GM12878 (cell line): ENCODE measurements at regions not wholly inside any gene's neighbourhood (a gene's known extent, or its start where the extent isn't known, plus 50 kb on each side); places are given as distances from the start of the nearest gene placed in this dataset.
A peak's percentile ranks its signal among the peaks of the same experiment; 100 is the strongest.

Source experiments
- E4F1 ChIP-seq: fragments of 450-650 bp; IDR thresholded peaks from 2 replicates; pipeline ENCODE4 v1.6.1; 2018; ENCODE audit warnings: borderline replicate concordance, mild to moderate bottlenecking; ENCODE audit not compliant: partially characterized antibody
- GABPA ChIP-seq: IDR thresholded peaks from 2 replicates; pipeline ENCODE4 v1.6.1; 2014; ENCODE audit warnings: antibody characterized with exemption, low read depth, mild to moderate bottlenecking, inconsistent platforms
- IKZF2 ChIP-seq, 2 experiments: fragments of 450-650 bp; IDR thresholded peaks; 2 replicates each; pipeline ENCODE4 v1.6.1; 2017; ENCODE audit warnings: mild to moderate bottlenecking in 2 of 2, moderate library complexity in 2 of 2
- MEF2A ChIP-seq: IDR thresholded peaks from 2 replicates; pipeline ENCODE4 v1.6.1; 2011; ENCODE audit warnings: low read depth, mild to moderate bottlenecking, low read length, moderate library complexity; ENCODE audit not compliant: insufficient read depth
- MTA2 ChIP-seq: fragments of 450-650 bp; IDR thresholded peaks from 2 replicates; pipeline ENCODE4 v1.6.1; 2016; ENCODE audit warnings: low read depth, mild to moderate bottlenecking, moderate library complexity
- NFIC ChIP-seq: IDR thresholded peaks from 2 replicates; pipeline ENCODE4 v1.6.1; 2012; ENCODE audit warnings: low read depth, mild to moderate bottlenecking, inconsistent platforms, low read length, moderate library complexity
- NR2F1 ChIP-seq: fragments of 450-650 bp; conservative IDR thresholded peaks from 2 replicates; pipeline ENCODE4 v1.6.1; 2017; ENCODE audit warnings: mild to moderate bottlenecking
- RB1 ChIP-seq: fragments of 450-650 bp; formaldehyde crosslinking; IDR thresholded peaks from 2 replicates; pipeline ENCODE4 v1.6.1; 2017; ENCODE audit warnings: mild to moderate bottlenecking, borderline replicate concordance
- RELA ChIP-seq: fragments of 450-650 bp; IDR thresholded peaks from 2 replicates; pipeline ENCODE4 v1.8.0; 2014; ENCODE audit warnings: borderline replicate concordance; ENCODE audit not compliant: partially characterized antibody
- SMARCA5 ChIP-seq: fragments of 450-650 bp; IDR thresholded peaks from 2 replicates; pipeline ENCODE4 v1.6.1; 2017; ENCODE audit warnings: mild to moderate bottlenecking
- SREBF2 ChIP-seq: IDR thresholded peaks from 2 replicates; pipeline ENCODE4 v1.6.1; 2012; ENCODE audit warnings: mild to moderate bottlenecking, low read length
- TAF1 ChIP-seq: IDR thresholded peaks from 2 replicates; pipeline ENCODE4 v1.6.1; 2011; ENCODE audit warnings: mild to moderate bottlenecking, low read depth, low read length, borderline replicate concordance
- USF1 ChIP-seq: IDR thresholded peaks from 2 replicates; pipeline ENCODE4 v1.6.1; 2011; ENCODE audit warnings: borderline replicate concordance, low read depth, mild to moderate bottlenecking, moderate library complexity, mixed read lengths, low read length; ENCODE audit not compliant: insufficient read depth; ENCODE audit errors: extremely low read length
- YY1 ChIP-seq: IDR thresholded peaks from 2 replicates; pipeline ENCODE4 v1.6.1; 2011; ENCODE audit warnings: low read depth, mild to moderate bottlenecking, low read length
- ZNF274 ChIP-seq: IDR thresholded peaks from one replicate; pipeline ENCODE4 v1.8.0; 2011; ENCODE audit not compliant: insufficient read length, insufficient read depth
- ZNF384 ChIP-seq: IDR thresholded peaks from 2 replicates; pipeline ENCODE4 v1.6.1; 2012; ENCODE audit warnings: low read depth, mild to moderate bottlenecking, low read length, improper control_type of control experiment, borderline replicate concordance
- TF ChIP-seq, protein P1 (sequence below): fragments of 450-650 bp; IDR thresholded peaks from 2 replicates; pipeline ENCODE4 v1.6.1; 2018; ENCODE audit warnings: mild to moderate bottlenecking, low read depth, moderate library complexity; ENCODE audit not compliant: partially characterized antibody
- TF ChIP-seq, protein P2 (sequence below): IDR thresholded peaks from 2 replicates; pipeline ENCODE4 v1.6.1; 2011; ENCODE audit warnings: low read depth, mild to moderate bottlenecking, low read length, moderate library complexity, borderline replicate concordance; ENCODE audit errors: extremely low read depth
- TF ChIP-seq, protein P3 (sequence below): IDR thresholded peaks from 2 replicates; pipeline ENCODE4 v1.6.1; 2012; ENCODE audit warnings: low read depth, low read length, improper control_type of control experiment
- TF ChIP-seq, protein P4 (sequence below): fragments of 450-650 bp; IDR thresholded peaks from 2 replicates; pipeline ENCODE4 v1.6.1; 2017; ENCODE audit warnings: mild to moderate bottlenecking, moderate library complexity

DNA sequence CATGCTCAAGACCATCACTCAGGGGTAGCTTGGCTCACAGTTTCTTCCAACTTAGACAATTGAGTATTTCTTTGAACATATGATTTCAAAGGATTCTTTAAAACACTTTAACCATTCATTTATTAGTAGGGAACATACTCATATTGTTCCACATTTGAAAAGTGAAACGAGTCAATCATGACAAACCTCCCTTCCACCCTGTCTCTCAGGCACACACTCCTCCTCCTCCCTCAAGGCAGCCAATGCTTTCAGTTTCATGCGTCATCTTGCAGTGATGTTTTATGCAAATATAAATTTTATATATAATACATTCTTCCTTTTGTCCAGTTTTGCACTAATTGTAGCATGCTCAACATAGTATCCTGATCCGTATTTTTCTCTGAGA, 126.0 kb upstream of the BOD1 start (continued):
- TF ChIP-seq, protein P1, sequence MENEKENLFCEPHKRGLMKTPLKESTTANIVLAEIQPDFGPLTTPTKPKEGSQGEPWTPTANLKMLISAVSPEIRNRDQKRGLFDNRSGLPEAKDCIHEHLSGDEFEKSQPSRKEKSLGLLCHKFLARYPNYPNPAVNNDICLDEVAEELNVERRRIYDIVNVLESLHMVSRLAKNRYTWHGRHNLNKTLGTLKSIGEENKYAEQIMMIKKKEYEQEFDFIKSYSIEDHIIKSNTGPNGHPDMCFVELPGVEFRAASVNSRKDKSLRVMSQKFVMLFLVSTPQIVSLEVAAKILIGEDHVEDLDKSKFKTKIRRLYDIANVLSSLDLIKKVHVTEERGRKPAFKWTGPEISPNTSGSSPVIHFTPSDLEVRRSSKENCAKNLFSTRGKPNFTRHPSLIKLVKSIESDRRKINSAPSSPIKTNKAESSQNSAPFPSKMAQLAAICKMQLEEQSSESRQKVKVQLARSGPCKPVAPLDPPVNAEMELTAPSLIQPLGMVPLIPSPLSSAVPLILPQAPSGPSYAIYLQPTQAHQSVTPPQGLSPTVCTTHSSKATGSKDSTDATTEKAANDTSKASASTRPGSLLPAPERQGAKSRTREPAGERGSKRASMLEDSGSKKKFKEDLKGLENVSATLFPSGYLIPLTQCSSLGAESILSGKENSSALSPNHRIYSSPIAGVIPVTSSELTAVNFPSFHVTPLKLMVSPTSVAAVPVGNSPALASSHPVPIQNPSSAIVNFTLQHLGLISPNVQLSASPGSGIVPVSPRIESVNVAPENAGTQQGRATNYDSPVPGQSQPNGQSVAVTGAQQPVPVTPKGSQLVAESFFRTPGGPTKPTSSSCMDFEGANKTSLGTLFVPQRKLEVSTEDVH = no peak
- TF ChIP-seq NFIC (peak; percentile 48; the same call in 1 of the 2 replicates), MTA2 (no peak), YY1 (no peak), NR2F1 (no peak), ZNF384 (no peak), E4F1 (no peak), SMARCA5 (no peak), IKZF2 (IDR thresholded peaks at IDR 0.05) (no peak; a peak in 1 of 4 replicates), SREBF2 (no peak), RELA (no peak), ZNF274 (no peak), TAF1 (no peak), RB1 (no peak), USF1 (no peak), GABPA (no peak), MEF2A (0 out of 2 replicates have a peak, but pooled peaks have one; percentile 30)
- TF ChIP-seq, protein P2, sequence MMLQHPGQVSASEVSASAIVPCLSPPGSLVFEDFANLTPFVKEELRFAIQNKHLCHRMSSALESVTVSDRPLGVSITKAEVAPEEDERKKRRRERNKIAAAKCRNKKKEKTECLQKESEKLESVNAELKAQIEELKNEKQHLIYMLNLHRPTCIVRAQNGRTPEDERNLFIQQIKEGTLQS = no peak
- TF ChIP-seq, protein P3, sequence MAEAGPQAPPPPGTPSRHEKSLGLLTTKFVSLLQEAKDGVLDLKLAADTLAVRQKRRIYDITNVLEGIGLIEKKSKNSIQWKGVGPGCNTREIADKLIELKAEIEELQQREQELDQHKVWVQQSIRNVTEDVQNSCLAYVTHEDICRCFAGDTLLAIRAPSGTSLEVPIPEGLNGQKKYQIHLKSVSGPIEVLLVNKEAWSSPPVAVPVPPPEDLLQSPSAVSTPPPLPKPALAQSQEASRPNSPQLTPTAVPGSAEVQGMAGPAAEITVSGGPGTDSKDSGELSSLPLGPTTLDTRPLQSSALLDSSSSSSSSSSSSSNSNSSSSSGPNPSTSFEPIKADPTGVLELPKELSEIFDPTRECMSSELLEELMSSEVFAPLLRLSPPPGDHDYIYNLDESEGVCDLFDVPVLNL = no peak
- TF ChIP-seq, protein P4, sequence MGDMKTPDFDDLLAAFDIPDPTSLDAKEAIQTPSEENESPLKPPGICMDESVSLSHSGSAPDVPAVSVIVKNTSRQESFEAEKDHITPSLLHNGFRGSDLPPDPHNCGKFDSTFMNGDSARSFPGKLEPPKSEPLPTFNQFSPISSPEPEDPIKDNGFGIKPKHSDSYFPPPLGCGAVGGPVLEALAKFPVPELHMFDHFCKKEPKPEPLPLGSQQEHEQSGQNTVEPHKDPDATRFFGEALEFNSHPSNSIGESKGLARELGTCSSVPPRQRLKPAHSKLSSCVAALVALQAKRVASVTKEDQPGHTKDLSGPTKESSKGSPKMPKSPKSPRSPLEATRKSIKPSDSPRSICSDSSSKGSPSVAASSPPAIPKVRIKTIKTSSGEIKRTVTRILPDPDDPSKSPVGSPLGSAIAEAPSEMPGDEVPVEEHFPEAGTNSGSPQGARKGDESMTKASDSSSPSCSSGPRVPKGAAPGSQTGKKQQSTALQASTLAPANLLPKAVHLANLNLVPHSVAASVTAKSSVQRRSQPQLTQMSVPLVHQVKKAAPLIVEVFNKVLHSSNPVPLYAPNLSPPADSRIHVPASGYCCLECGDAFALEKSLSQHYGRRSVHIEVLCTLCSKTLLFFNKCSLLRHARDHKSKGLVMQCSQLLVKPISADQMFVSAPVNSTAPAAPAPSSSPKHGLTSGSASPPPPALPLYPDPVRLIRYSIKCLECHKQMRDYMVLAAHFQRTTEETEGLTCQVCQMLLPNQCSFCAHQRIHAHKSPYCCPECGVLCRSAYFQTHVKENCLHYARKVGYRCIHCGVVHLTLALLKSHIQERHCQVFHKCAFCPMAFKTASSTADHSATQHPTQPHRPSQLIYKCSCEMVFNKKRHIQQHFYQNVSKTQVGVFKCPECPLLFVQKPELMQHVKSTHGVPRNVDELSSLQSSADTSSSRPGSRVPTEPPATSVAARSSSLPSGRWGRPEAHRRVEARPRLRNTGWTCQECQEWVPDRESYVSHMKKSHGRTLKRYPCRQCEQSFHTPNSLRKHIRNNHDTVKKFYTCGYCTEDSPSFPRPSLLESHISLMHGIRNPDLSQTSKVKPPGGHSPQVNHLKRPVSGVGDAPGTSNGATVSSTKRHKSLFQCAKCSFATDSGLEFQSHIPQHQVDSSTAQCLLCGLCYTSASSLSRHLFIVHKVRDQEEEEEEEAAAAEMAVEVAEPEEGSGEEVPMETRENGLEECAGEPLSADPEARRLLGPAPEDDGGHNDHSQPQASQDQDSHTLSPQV = no peak
